HUDEP-2 (cell line): ENCODE measurements at regions not wholly inside any gene's neighbourhood (a gene's known extent, or its start where the extent isn't known, plus 50 kb on each side); places are given as distances from the start of the nearest gene placed in this dataset.
"Not testable (repeated sequence)": the region's sequence is repeated elsewhere in the genome, so short reads cannot be mapped to it uniquely, and the experiment has no call there.

Experiments used
- DNase-seq, 76 experiments: peaks; one replicate each; lab custom pipeline; 2025; ENCODE audit not compliant: unreplicated experiment in 76 of 76; lab: John Stamatoyannopoulos, UW

GRCh38 chr20:40286975-40287531 is 402.0 kb downstream of the MAFB start:
- peak in 20 of 76 experiments; percentile 1 to 77 (median 40) for DNase-seq

- no peak for DNase-seq
Observed at GRCh38 chr20:40284611-40285010, 404.4 kb downstream of the MAFB start.

GRCh38 chr20:40283689-40284088 is 405.3 kb downstream of the MAFB start:
- no peak for DNase-seq

- DNase-seq, result no peak
Observed at GRCh38 chr20:40282941-40283340, 406.1 kb downstream of the MAFB start.

GRCh38 chr20:40282541-40282940 is 406.5 kb downstream of the MAFB start:
- no peak for DNase-seq

- no peak for DNase-seq
Observed at GRCh38 chr20:40280616-40281015, 408.4 kb downstream of the MAFB start.

GRCh38 chr20:40279390-40279789 is 409.6 kb downstream of the MAFB start:
- DNase-seq, result no peak

GRCh38 chr20:40278673-40279072 is 410.4 kb downstream of the MAFB start:
- DNase-seq, result no peak

- no peak for DNase-seq
Observed at GRCh38 chr20:40276301-40276700, 412.7 kb downstream of the MAFB start.

- no peak for DNase-seq
Observed at GRCh38 chr20:40275738-40276137, 413.3 kb downstream of the MAFB start.

GRCh38 chr20:40274912-40275533 is 414.0 kb downstream of the MAFB start:
- DNase-seq, result no peak

- not testable (repeated sequence) for DNase-seq
Observed at GRCh38 chr20:40269274-40269673, 419.8 kb downstream of the MAFB start.

GRCh38 chr20:40268321-40269075 is 420.5 kb downstream of the MAFB start:
- DNase-seq, result no peak

GRCh38 chr20:40265825-40266533 is 423.1 kb downstream of the MAFB start:
- peak in 11 of 76 experiments; percentile 1 to 27 (median 13) for DNase-seq

GRCh38 chr20:40262219-40262618 is 426.8 kb downstream of the MAFB start:
- DNase-seq, result no peak

GRCh38 chr20:40258931-40259330 is 430.1 kb downstream of the MAFB start:
- DNase-seq, result no peak

- no peak for DNase-seq
Observed at GRCh38 chr20:40257763-40258162, 431.3 kb downstream of the MAFB start.

GRCh38 chr20:40255365-40255764 is 433.7 kb downstream of the MAFB start:
- no peak for DNase-seq

GRCh38 chr20:40254023-40254772 is 434.8 kb downstream of the MAFB start:
- DNase-seq, result no peak

- peak in 37 of 76 experiments; percentile 1 to 70 (median 18) for DNase-seq
Observed at GRCh38 chr20:40251284-40251932, 437.6 kb downstream of the MAFB start.
